Sigmoid colon (tissue), 4 donors: ENCODE measurements at regions not wholly inside any gene's neighbourhood (a gene's known extent, or its start where the extent isn't known, plus 50 kb on each side); places are given as distances from the start of the nearest gene placed in this dataset.

ENCODE experiments used
- CTCF ChIP-seq, 4 experiments: fragments of 450-650 bp in 3 of 4; fragments of 200-600 bp in 1 of 4; IDR thresholded peaks; one replicate each; pipeline ENCODE4 v1.5.1; 2016 to 2019; ENCODE audit warnings: antibody characterized with exemption in 4 of 4, mild to moderate bottlenecking in 3 of 4, moderate library complexity in 2 of 4
- EP300 ChIP-seq, 4 donors: sonication (generic); formaldehyde crosslinking; IDR thresholded peaks; one replicate each; pipeline ENCODE4 v1.6.1; 2017; ENCODE audit warnings: antibody characterized with exemption in 4 of 4
- POLR2A ChIP-seq, 2 donors: fragments of 450-650 bp; IDR thresholded peaks; one replicate each; pipeline ENCODE4 v1.6.1; 2016; ENCODE audit warnings: antibody characterized with exemption in 2 of 2, mild to moderate bottlenecking in 2 of 2, moderate library complexity in 2 of 2
- POLR2AphosphoS5 ChIP-seq, 4 donors: sonication (generic); formaldehyde crosslinking; IDR thresholded peaks; one replicate each; pipeline ENCODE4 v1.6.1; 2017; ENCODE audit warnings: antibody characterized with exemption in 4 of 4

- TF ChIP-seq CTCF (IDR thresholded peaks at IDR 0.05) (no peak), POLR2AphosphoS5 (IDR thresholded peaks at IDR 0.05) (no peak), POLR2A (IDR thresholded peaks at IDR 0.05) (no peak), EP300 (IDR thresholded peaks at IDR 0.05) (no peak)
These were observed 261.5 kb upstream of the CDH2 start for GRCh38 chr18:28438381-28438780.
